H9 (cell line): ENCODE measurements at regions not wholly inside any gene's neighbourhood (a gene's known extent, or its start where the extent isn't known, plus 50 kb on each side); places are given as distances from the start of the nearest gene placed in this dataset.

Experiments used
- DNase-seq: peaks from one replicate; pipeline ENCODE4 v3.0.0-alpha.2; 2017
- H2AFZ ChIP-seq: one replicate; pipeline ENCODE4 v1.6.1; 2013; ENCODE audit warnings: mild to moderate bottlenecking, low read length, control low read depth, moderate library complexity
- H2AK5ac ChIP-seq: 2 replicates; pipeline ENCODE4 v1.6.1; 2013; ENCODE audit warnings: low read length, control low read depth, mixed read lengths; ENCODE audit not compliant: insufficient read length
- H2BK120ac ChIP-seq: one replicate; pipeline ENCODE4 v1.6.1; 2013; ENCODE audit warnings: low read depth, mild to moderate bottlenecking, low read length, control low read depth, inconsistent platforms; ENCODE audit not compliant: poor library complexity, severe bottlenecking
- H2BK12ac ChIP-seq: 2 replicates; pipeline ENCODE4 v1.6.1; 2013; ENCODE audit warnings: low read length, control low read depth, mixed read lengths, low read depth; ENCODE audit not compliant: insufficient read length
- H2BK15ac ChIP-seq: 2 replicates; pipeline ENCODE4 v1.6.1; 2013; ENCODE audit warnings: low read depth, low read length, control low read depth
- H2BK20ac ChIP-seq: one replicate; pipeline ENCODE4 v1.6.1; 2013; ENCODE audit warnings: low read depth, mild to moderate bottlenecking, low read length, control low read depth, inconsistent platforms; ENCODE audit not compliant: poor library complexity, severe bottlenecking
- H2BK5ac ChIP-seq: 2 replicates; pipeline ENCODE4 v1.6.1; 2013; ENCODE audit warnings: low read length, control low read depth, mixed read lengths; ENCODE audit not compliant: insufficient read length
- H3K14ac ChIP-seq: 2 replicates; pipeline ENCODE4 v1.6.1; 2013; ENCODE audit warnings: low read length, control low read depth; ENCODE audit not compliant: insufficient read depth
- H3K18ac ChIP-seq: 2 replicates; pipeline ENCODE4 v1.6.1; 2013; ENCODE audit warnings: low read depth, mild to moderate bottlenecking, mixed read lengths, low read length, control low read depth; ENCODE audit not compliant: insufficient read length
- H3K23ac ChIP-seq: 2 replicates; pipeline ENCODE4 v1.6.1; 2013; ENCODE audit warnings: low read length, control low read depth, mixed read lengths, low read depth; ENCODE audit not compliant: insufficient read length
- H3K23me2 ChIP-seq: 2 replicates; pipeline ENCODE4 v1.6.1; 2013; ENCODE audit warnings: low read depth, mild to moderate bottlenecking, mixed read lengths, low read length, control low read depth; ENCODE audit not compliant: insufficient read length, poor library complexity, severe bottlenecking
- H3K27ac ChIP-seq: 2 replicates; pipeline ENCODE4 v1.5.1; 2013; ENCODE audit warnings: low read length, control low read depth, mixed read lengths, low read depth; ENCODE audit not compliant: insufficient read length
- H3K27me3 ChIP-seq: 2 replicates; pipeline ENCODE4 v1.6.1; 2013; ENCODE audit warnings: low read length, control low read depth, inconsistent platforms; ENCODE audit not compliant: insufficient read depth
- H3K4ac ChIP-seq: 2 replicates; pipeline ENCODE4 v1.6.1; 2013; ENCODE audit warnings: low read depth, mild to moderate bottlenecking, control low read depth, inconsistent platforms, low read length, moderate library complexity
- H3K4me1 ChIP-seq: 2 replicates; pipeline ENCODE4 v1.6.1; 2013; ENCODE audit warnings: low read length, control low read depth, inconsistent platforms; ENCODE audit not compliant: insufficient read depth
- H3K4me2 ChIP-seq: 2 replicates; pipeline ENCODE4 v1.6.1; 2013; ENCODE audit warnings: low read length, control low read depth, mixed read lengths; ENCODE audit not compliant: insufficient read length, insufficient read depth
- H3K56ac ChIP-seq: 2 replicates; pipeline ENCODE4 v1.6.1; 2013; ENCODE audit warnings: low read depth, mild to moderate bottlenecking, mixed read lengths, low read length, control low read depth; ENCODE audit not compliant: insufficient read length
- H3K79me1 ChIP-seq: 2 replicates; pipeline ENCODE4 v1.6.1; 2013; ENCODE audit warnings: low read depth, mild to moderate bottlenecking, moderate library complexity, low read length, control low read depth, inconsistent platforms; ENCODE audit not compliant: insufficient read depth, poor library complexity, severe bottlenecking
- H3K79me2 ChIP-seq: 2 replicates; pipeline ENCODE4 v1.6.1; 2013; ENCODE audit warnings: low read length, control low read depth, inconsistent platforms; ENCODE audit not compliant: insufficient read depth
- H3K9ac ChIP-seq: 2 replicates; pipeline ENCODE4 v1.6.1; 2013; ENCODE audit warnings: low read length, control low read depth, mixed read lengths; ENCODE audit not compliant: insufficient read length; ENCODE audit errors: extremely low read depth
- H3K9me3 ChIP-seq: one replicate; pipeline ENCODE4 v1.6.1; 2013; ENCODE audit warnings: low read depth, low read length, inconsistent platforms; ENCODE audit not compliant: control insufficient read depth
- H3T11ph ChIP-seq: one replicate; pipeline ENCODE4 v1.6.1; 2013; ENCODE audit warnings: mild to moderate bottlenecking, low read length, control low read depth, inconsistent platforms
- H4K20me1 ChIP-seq: one replicate; pipeline ENCODE4 v1.6.1; 2013; ENCODE audit not compliant: control insufficient read depth, insufficient read length, insufficient read depth
- H4K5ac ChIP-seq: 2 replicates; pipeline ENCODE4 v1.6.1; 2013; ENCODE audit warnings: low read depth, mild to moderate bottlenecking, mixed read lengths, low read length, control low read depth; ENCODE audit not compliant: insufficient read length
- H4K8ac ChIP-seq: replicated peaks from 2 replicates; pipeline ENCODE4 v1.6.1; 2013; ENCODE audit warnings: low read length, control low read depth, mixed read lengths, low read depth; ENCODE audit not compliant: insufficient read length
- H4K91ac ChIP-seq: 2 replicates; pipeline ENCODE4 v1.6.1; 2013; ENCODE audit warnings: low read depth, mild to moderate bottlenecking, moderate library complexity, mixed read lengths, low read length, control low read depth; ENCODE audit not compliant: insufficient read length
- H3K27ac Mint-ChIP-seq, 3 experiments: 2 replicates in 2 of 3; 3 replicates in 1 of 3; pipeline ENCODE4 v1.8.0; 2020 to 2021; ENCODE audit warnings: mixed read lengths in 3 of 3, mild to moderate bottlenecking in 1 of 3, moderate library complexity in 1 of 3
- H3K27me3 Mint-ChIP-seq: 2 replicates; pipeline ENCODE4 v1.8.0; 2021; ENCODE audit warnings: low read depth, mild to moderate bottlenecking, moderate library complexity, mixed read lengths
- H3K36me3 Mint-ChIP-seq, 3 experiments: 2 replicates in 2 of 3; 3 replicates in 1 of 3; pipeline ENCODE4 v1.8.0; 2020 to 2021; ENCODE audit warnings: low read depth in 3 of 3, mixed read lengths in 3 of 3; ENCODE audit not compliant: insufficient read depth in 1 of 3
- H3K4me1 Mint-ChIP-seq, 2 experiments: 2 replicates each; pipeline ENCODE4 v1.8.0; 2020; ENCODE audit warnings: mixed read lengths in 2 of 2
- H3K4me3 Mint-ChIP-seq, 2 experiments: 2 replicates in 1 of 2; 3 replicates in 1 of 2; pipeline ENCODE4 v1.8.0; 2020 to 2021; ENCODE audit warnings: mild to moderate bottlenecking in 2 of 2, mixed read lengths in 2 of 2, moderate library complexity in 1 of 2
- H3K9me3 Mint-ChIP-seq, 2 experiments: 2 replicates in 1 of 2; 3 replicates in 1 of 2; pipeline ENCODE4 v1.8.0; 2020; ENCODE audit warnings: mild to moderate bottlenecking in 2 of 2, mixed read lengths in 2 of 2, moderate library complexity in 1 of 2
- WGBS: extraction: QIAGEN DNeasy Blood & Tissue Kit; methylation state at CpG from one replicate; pipeline ENCODE4 v1.1.7; 2013; ENCODE audit warnings: missing lambda C conversion rate, low lambda C conversion rate, mixed read lengths; ENCODE audit not compliant: insufficient read length; ENCODE audit errors: extremely low coverage; 5-methylcytosine and 5-hydroxymethylcytosine counted together
- TF ChIP-seq, protein P1 (sequence below): fragments of 200-600 bp; sonication (generic); conservative IDR thresholded peaks from 3 replicates; pipeline ENCODE4 v1.8.0; 2021; ENCODE audit warnings: antibody characterized with exemption, mild to moderate bottlenecking

DNA sequence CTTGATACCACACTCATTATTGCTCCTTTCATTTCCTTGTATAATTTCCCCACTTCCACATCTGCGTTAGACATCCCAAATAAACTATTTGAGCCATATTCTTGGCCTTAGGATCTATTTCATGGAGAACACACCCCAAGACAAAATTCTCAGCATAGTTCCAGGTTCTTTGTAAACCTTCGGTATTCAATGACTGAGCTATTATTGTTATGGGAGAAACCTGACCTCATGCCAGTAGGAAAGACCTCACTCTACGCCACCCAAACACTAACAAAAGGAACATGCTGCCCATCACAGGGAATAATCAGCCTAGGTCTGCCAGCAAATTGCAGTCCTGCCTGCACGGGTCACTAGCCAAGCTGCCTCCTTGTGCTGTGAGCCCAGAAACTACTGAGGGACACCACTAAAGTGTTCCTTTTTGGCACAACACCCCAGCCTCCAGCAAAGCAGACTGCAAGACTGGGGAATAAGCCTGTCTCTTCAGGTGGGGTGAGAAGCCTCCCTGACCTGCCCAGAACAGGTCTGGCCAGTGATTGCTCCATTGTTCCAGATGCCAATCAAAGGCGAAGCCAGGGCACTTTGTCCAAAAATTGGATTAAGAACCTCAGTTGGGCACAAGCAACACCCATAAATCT is 371.8 kb downstream of the MAFB start:
- H3K4me3 Mint-ChIP-seq = no peak overlapping the region
- no peak overlapping the region for H3K4me2 ChIP-seq

More for the DNA sequence above, 371.8 kb downstream of the MAFB start:
- no peak overlapping the region for H2BK20ac ChIP-seq
- Mint-ChIP-seq H3K27ac (peak overlapping the region in 1 of 3 experiments; percentile 54; a peak in 2 of 7 replicates), H3K36me3 (no peaks in the 10 kb centered on the region), H3K9me3 (no peaks in the 10 kb centered on the region), H3K4me1 (peaks cover 7 to 16% of the 10 kb centered on the region in 2 experiments), H3K27me3 (peaks cover 5% of the 10 kb centered on the region)
- H3K79me1 ChIP-seq = no peaks in the 10 kb centered on the region
- no peaks in the 10 kb centered on the region for H3K23me2 ChIP-seq
- no peak overlapping the region for H4K5ac ChIP-seq
- no peak overlapping the region for H3K9ac ChIP-seq
- DNase-seq = no peak
- no peak overlapping the region for H4K91ac ChIP-seq
- TF ChIP-seq, protein P1, sequence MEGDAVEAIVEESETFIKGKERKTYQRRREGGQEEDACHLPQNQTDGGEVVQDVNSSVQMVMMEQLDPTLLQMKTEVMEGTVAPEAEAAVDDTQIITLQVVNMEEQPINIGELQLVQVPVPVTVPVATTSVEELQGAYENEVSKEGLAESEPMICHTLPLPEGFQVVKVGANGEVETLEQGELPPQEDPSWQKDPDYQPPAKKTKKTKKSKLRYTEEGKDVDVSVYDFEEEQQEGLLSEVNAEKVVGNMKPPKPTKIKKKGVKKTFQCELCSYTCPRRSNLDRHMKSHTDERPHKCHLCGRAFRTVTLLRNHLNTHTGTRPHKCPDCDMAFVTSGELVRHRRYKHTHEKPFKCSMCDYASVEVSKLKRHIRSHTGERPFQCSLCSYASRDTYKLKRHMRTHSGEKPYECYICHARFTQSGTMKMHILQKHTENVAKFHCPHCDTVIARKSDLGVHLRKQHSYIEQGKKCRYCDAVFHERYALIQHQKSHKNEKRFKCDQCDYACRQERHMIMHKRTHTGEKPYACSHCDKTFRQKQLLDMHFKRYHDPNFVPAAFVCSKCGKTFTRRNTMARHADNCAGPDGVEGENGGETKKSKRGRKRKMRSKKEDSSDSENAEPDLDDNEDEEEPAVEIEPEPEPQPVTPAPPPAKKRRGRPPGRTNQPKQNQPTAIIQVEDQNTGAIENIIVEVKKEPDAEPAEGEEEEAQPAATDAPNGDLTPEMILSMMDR = no peak
- no peaks in the 10 kb centered on the region for H3K9me3 ChIP-seq
- no peak overlapping the region for H2AK5ac ChIP-seq
- no peak overlapping the region for H2AFZ ChIP-seq
- H3K4ac ChIP-seq = no peak overlapping the region
- no peak overlapping the region for H4K8ac ChIP-seq
- no peaks in the 10 kb centered on the region for H3K79me2 ChIP-seq
- H3K4me1 ChIP-seq = peaks cover 5% of the 10 kb centered on the region; the same call in 1 of the 2 replicates
- WGBS = no CpG with 5 or more reads among the region's 5 CpGs
- no peak overlapping the region for H3K56ac ChIP-seq
- no peak overlapping the region for H3T11ph ChIP-seq
- H2BK120ac ChIP-seq = no peak overlapping the region
- H3K23ac ChIP-seq = peak overlapping the region; percentile 73
- H4K20me1 ChIP-seq = no peaks in the 10 kb centered on the region
- H3K27me3 ChIP-seq = no peaks in the 10 kb centered on the region
- H2BK15ac ChIP-seq = no peak overlapping the region
- no peak overlapping the region for H2BK5ac ChIP-seq
- peak overlapping the region; percentile 27; the same call in 1 of the 2 replicates for H3K14ac ChIP-seq
- H3K27ac ChIP-seq = no peak overlapping the region
- no peak overlapping the region for H2BK12ac ChIP-seq
- no peak overlapping the region for H3K18ac ChIP-seq
